ENCODE measurements at regions not wholly inside any gene's neighbourhood (a gene's known extent, or its start where the extent isn't known, plus 50 kb on each side); places are given as distances from the start of the nearest gene placed in this dataset.

- no peaks in the 10 kb centered on the region for H3K27me3 ChIP-seq (ENCODE audit: control insufficient read depth, insufficient read depth, low read length)
- no peaks in the 10 kb centered on the region for H4K20me1 ChIP-seq (ENCODE audit: control insufficient read depth, extremely low read depth, insufficient read depth, low read length)
- H3K36me3 ChIP-seq (ENCODE audit: control insufficient read depth, insufficient read depth, low read length): no peaks in the 10 kb centered on the region
- no peak overlapping the region for H3K9ac ChIP-seq (ENCODE audit: insufficient read depth, low read length)
- H2AFZ ChIP-seq (ENCODE audit: low read length): no peak overlapping the region
- no peak overlapping the region for H3K27ac ChIP-seq (ENCODE audit: insufficient read depth, low read length)
- H3K4me1 ChIP-seq (ENCODE audit: control insufficient read depth, extremely low read depth, insufficient read depth, low read length): peaks cover 17% of the 10 kb centered on the region
- no peaks in the 10 kb centered on the region for H3K79me2 ChIP-seq (ENCODE audit: control insufficient read depth, insufficient read depth, low read length)
- no peak overlapping the region for H3K4me3 ChIP-seq (replicated peaks in 1 of 4; ENCODE audit: control extremely low read depth in 1 of 4, insufficient read depth in 1 of 4, low read depth in 3 of 4, low read length in 4 of 4)
- H3K9me3 ChIP-seq (ENCODE audit: control insufficient read depth, insufficient read depth, low read depth, low read length): no peaks in the 10 kb centered on the region
- no peak overlapping the region for H3K4me2 ChIP-seq (ENCODE audit: extremely low read depth, insufficient read depth, low read length)
- DNase-seq (ENCODE audit: low read depth in 2 of 2): no peak
- TF ChIP-seq EZH2 (IDR thresholded peaks at IDR 0.05; ENCODE audit: low read length, missing control alignments) (no peak), CTCF (conservative IDR thresholded peaks at IDR 0.05 in 1 of 2, IDR thresholded peaks at IDR 0.05 in 1 of 2; ENCODE audit: low read depth in 1 of 2, low read length in 2 of 2) (no peak)
Measured at GRCh38 chr5:54670281-54670680, 152.7 kb downstream of the SNX18 start.

DNA sequence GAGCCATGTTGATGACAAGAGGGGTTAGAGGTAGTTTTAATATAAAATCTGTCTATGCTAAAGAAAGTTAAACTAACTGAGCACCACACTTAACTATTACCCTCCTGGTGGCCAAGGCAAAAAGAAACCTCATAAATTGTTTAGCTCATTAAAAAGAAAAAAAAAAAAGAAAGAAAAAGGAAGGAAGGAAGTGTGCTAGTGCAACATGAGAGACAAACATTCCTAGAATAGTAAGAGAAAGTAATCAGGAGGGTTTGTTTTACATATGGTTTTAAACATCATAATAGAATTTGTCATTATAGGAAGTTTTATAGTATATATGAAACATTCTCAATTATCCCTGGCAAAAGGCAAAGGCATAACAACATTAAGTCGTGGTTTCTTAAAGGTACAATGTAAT is 152.3 kb downstream of the SNX18 start:
- Histone ChIP-seq H3K27ac (ENCODE audit: insufficient read depth, low read length) (no peak overlapping the region), H3K4me3 (replicated peaks in 1 of 4; ENCODE audit: control extremely low read depth in 1 of 4, insufficient read depth in 1 of 4, low read depth in 3 of 4, low read length in 4 of 4) (no peak overlapping the region), H3K79me2 (ENCODE audit: control insufficient read depth, insufficient read depth, low read length) (no peaks in the 10 kb centered on the region), H3K9me3 (ENCODE audit: control insufficient read depth, insufficient read depth, low read depth, low read length) (no peaks in the 10 kb centered on the region), H3K36me3 (ENCODE audit: control insufficient read depth, insufficient read depth, low read length) (no peaks in the 10 kb centered on the region), H3K4me2 (ENCODE audit: extremely low read depth, insufficient read depth, low read length) (no peak overlapping the region), H3K9ac (ENCODE audit: insufficient read depth, low read length) (no peak overlapping the region), H3K4me1 (ENCODE audit: control insufficient read depth, extremely low read depth, insufficient read depth, low read length) (peaks cover 17% of the 10 kb centered on the region), H4K20me1 (ENCODE audit: control insufficient read depth, extremely low read depth, insufficient read depth, low read length) (no peaks in the 10 kb centered on the region), H2AFZ (ENCODE audit: low read length) (no peak overlapping the region), H3K27me3 (ENCODE audit: control insufficient read depth, insufficient read depth, low read length) (no peaks in the 10 kb centered on the region)
- TF ChIP-seq CTCF (conservative IDR thresholded peaks at IDR 0.05 in 1 of 2, IDR thresholded peaks at IDR 0.05 in 1 of 2; ENCODE audit: low read depth in 1 of 2, low read length in 2 of 2) (no peak), EZH2 (IDR thresholded peaks at IDR 0.05; ENCODE audit: low read length, missing control alignments) (no peak)
- peak in 1 of 2 donors; percentile 16 for DNase-seq (ENCODE audit: low read depth in 2 of 2)

DNA sequence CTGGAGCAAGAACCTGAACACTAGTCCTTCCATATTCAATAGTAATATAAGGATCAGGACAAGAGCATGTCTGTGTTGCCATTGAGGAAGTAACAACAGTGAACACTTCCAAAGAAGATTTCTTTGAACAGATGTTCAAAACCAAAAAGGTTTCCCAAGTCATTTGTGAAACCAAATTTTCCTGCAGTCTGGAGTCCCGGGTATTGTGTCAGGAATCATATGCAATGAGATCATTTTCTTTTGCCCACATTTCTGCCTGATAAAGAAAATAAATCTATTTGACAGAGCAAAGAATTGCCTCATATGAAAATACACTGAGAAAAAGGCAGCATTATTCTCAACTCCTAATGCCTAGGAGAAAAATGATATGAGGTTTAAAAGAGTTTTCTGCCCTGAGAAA is 151.7 kb downstream of the SNX18 start:
- Histone ChIP-seq H3K27me3 (ENCODE audit: control insufficient read depth, insufficient read depth, low read length) (no peaks in the 10 kb centered on the region), H3K4me3 (replicated peaks in 1 of 4; ENCODE audit: control extremely low read depth in 1 of 4, insufficient read depth in 1 of 4, low read depth in 3 of 4, low read length in 4 of 4) (no peak overlapping the region), H2AFZ (ENCODE audit: low read length) (no peak overlapping the region), H3K27ac (ENCODE audit: insufficient read depth, low read length) (no peak overlapping the region), H4K20me1 (ENCODE audit: control insufficient read depth, extremely low read depth, insufficient read depth, low read length) (no peaks in the 10 kb centered on the region), H3K9ac (ENCODE audit: insufficient read depth, low read length) (no peak overlapping the region), H3K4me1 (ENCODE audit: control insufficient read depth, extremely low read depth, insufficient read depth, low read length) (peaks cover 18% of the 10 kb centered on the region), H3K79me2 (ENCODE audit: control insufficient read depth, insufficient read depth, low read length) (no peaks in the 10 kb centered on the region), H3K9me3 (ENCODE audit: control insufficient read depth, insufficient read depth, low read depth, low read length) (no peaks in the 10 kb centered on the region), H3K36me3 (ENCODE audit: control insufficient read depth, insufficient read depth, low read length) (no peaks in the 10 kb centered on the region), H3K4me2 (ENCODE audit: extremely low read depth, insufficient read depth, low read length) (no peak overlapping the region)
- TF ChIP-seq CTCF (conservative IDR thresholded peaks at IDR 0.05 in 1 of 2, IDR thresholded peaks at IDR 0.05 in 1 of 2; ENCODE audit: low read depth in 1 of 2, low read length in 2 of 2) (no peak), EZH2 (IDR thresholded peaks at IDR 0.05; ENCODE audit: low read length, missing control alignments) (no peak)
- DNase-seq (ENCODE audit: low read depth in 2 of 2): peak; percentile 83 to 88
